ENCODE measurements at regions not wholly inside any gene's neighbourhood (a gene's known extent, or its start where the extent isn't known, plus 50 kb on each side); places are given as distances from the start of the nearest gene placed in this dataset.

- no peak overlapping the region for H3K4me3 ChIP-seq
- H3F3A ChIP-seq (ENCODE audit: insufficient read depth): peaks cover 9% of the 10 kb centered on the region
- H3K36me3 ChIP-seq (ENCODE audit: low read depth): no peaks in the 10 kb centered on the region
- no peak overlapping the region for H3K27ac ChIP-seq
- H3K9me3 ChIP-seq (ENCODE audit: low read depth): no peaks in the 10 kb centered on the region
- in situ Hi-C loops (cut with MboI): no loop called here
- TF ChIP-seq EZH2phosphoT487 (IDR thresholded peaks at IDR 0.05; ENCODE audit: insufficient read depth, low read depth): no peak
- no peak for TF ChIP-seq EZH2 (IDR thresholded peaks at IDR 0.05; ENCODE audit: insufficient read depth, poor library complexity, severe bottlenecking)
- no peak overlapping the region for H3K4me2 ChIP-seq (ENCODE audit: unreplicated experiment)
- H3K9me2 ChIP-seq (ENCODE audit: insufficient read depth): no peaks in the 10 kb centered on the region
- H3K9ac ChIP-seq: no peak overlapping the region
- WGBS, 2 experiments (ENCODE audit: low coverage in 1 of 2, low lambda C conversion rate in 2 of 2, missing lambda C conversion rate in 2 of 2): 72 to 79% methylated on average over 1 of the region's 1 CpG
- no peak overlapping the region for H2AFZ ChIP-seq
- no peaks in the 10 kb centered on the region for H4K20me1 ChIP-seq (ENCODE audit: insufficient read depth)
- H3K79me2 ChIP-seq (ENCODE audit: insufficient read depth): no peaks in the 10 kb centered on the region
- peaks cover 8% of the 10 kb centered on the region for H3K4me1 ChIP-seq (ENCODE audit: insufficient read depth)
- H3K27me3 ChIP-seq (replicated peaks; ENCODE audit: insufficient read depth): no peaks in the 10 kb centered on the region
- DNase-seq: no peak
Observed at GRCh38 chr3:176526942-176527341, 670.3 kb downstream of the TBL1XR1 start.

GRCh38 chr3:176526225-176526624, 671.1 kb downstream of the TBL1XR1 start:
- no peak for DNase-seq
- H3K27ac ChIP-seq: no peak overlapping the region
- no peaks in the 10 kb centered on the region for H3K79me2 ChIP-seq (ENCODE audit: insufficient read depth)
- H3K27me3 ChIP-seq (replicated peaks; ENCODE audit: insufficient read depth): no peaks in the 10 kb centered on the region
- no peaks in the 10 kb centered on the region for H3K9me3 ChIP-seq (ENCODE audit: low read depth)
- H3K36me3 ChIP-seq (ENCODE audit: low read depth): no peaks in the 10 kb centered on the region
- no peaks in the 10 kb centered on the region for H3K9me2 ChIP-seq (ENCODE audit: insufficient read depth)
- H3K4me1 ChIP-seq (ENCODE audit: insufficient read depth): peaks cover 15% of the 10 kb centered on the region
- no peaks in the 10 kb centered on the region for H4K20me1 ChIP-seq (ENCODE audit: insufficient read depth)
- H3K9ac ChIP-seq: no peak overlapping the region
- TF ChIP-seq EZH2phosphoT487 (IDR thresholded peaks at IDR 0.05; ENCODE audit: insufficient read depth, low read depth): no peak
- TF ChIP-seq EZH2 (IDR thresholded peaks at IDR 0.05; ENCODE audit: insufficient read depth, poor library complexity, severe bottlenecking): no peak
- H3K4me3 ChIP-seq: no peak overlapping the region
- peaks cover 16% of the 10 kb centered on the region for H3F3A ChIP-seq (ENCODE audit: insufficient read depth)
- H3K4me2 ChIP-seq (ENCODE audit: unreplicated experiment): no peak overlapping the region
- 37 to 46% methylated on average over 1 of the region's 1 CpG for WGBS, 2 experiments (ENCODE audit: low coverage in 1 of 2, low lambda C conversion rate in 2 of 2, missing lambda C conversion rate in 2 of 2)
- H2AFZ ChIP-seq: no peak overlapping the region
- in situ Hi-C loops (cut with MboI): no loop called here

DNA sequence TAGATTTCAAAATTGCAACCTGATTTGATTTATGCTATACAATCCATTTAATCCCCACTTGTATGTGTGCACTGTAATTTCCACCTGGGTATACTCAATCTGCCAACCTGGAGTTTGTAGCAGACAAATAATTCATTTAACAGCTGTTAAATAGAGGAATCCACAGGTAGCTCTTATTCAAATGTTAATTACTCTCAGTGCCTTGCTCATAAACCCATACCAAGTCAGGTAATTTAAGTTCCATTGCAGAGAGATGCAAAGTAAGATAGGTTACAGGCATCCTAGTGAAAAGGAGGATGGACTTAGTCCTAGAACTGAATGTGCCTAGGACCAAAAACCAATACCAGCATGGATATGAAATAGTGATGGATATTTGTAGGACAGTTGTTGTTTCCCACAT, 674.2 kb downstream of the TBL1XR1 start:
- H3K27ac ChIP-seq: no peak overlapping the region
- H3K79me2 ChIP-seq (ENCODE audit: insufficient read depth): no peaks in the 10 kb centered on the region
- no peaks in the 10 kb centered on the region for H3K9me3 ChIP-seq (ENCODE audit: low read depth)
- no peaks in the 10 kb centered on the region for H3K9me2 ChIP-seq (ENCODE audit: insufficient read depth)
- H3K27me3 ChIP-seq (replicated peaks; ENCODE audit: insufficient read depth): no peaks in the 10 kb centered on the region
- no peak for DNase-seq
- TF ChIP-seq EZH2 (IDR thresholded peaks at IDR 0.05; ENCODE audit: insufficient read depth, poor library complexity, severe bottlenecking) (no peak), EZH2phosphoT487 (IDR thresholded peaks at IDR 0.05; ENCODE audit: insufficient read depth, low read depth) (no peak)
- H3K4me3 ChIP-seq: no peak overlapping the region
- H4K20me1 ChIP-seq (ENCODE audit: insufficient read depth): no peaks in the 10 kb centered on the region
- in situ Hi-C loops (cut with MboI): no loop called here
- no peak overlapping the region for H3K4me2 ChIP-seq (ENCODE audit: unreplicated experiment)
- H3K36me3 ChIP-seq (ENCODE audit: low read depth): no peaks in the 10 kb centered on the region
- peaks cover 22% of the 10 kb centered on the region for H3F3A ChIP-seq (ENCODE audit: insufficient read depth)
- no peak overlapping the region for H2AFZ ChIP-seq
- no peak overlapping the region for H3K9ac ChIP-seq
- H3K4me1 ChIP-seq (ENCODE audit: insufficient read depth): peaks cover 15% of the 10 kb centered on the region

GRCh38 chr3:176522436-176522835, 674.8 kb downstream of the TBL1XR1 start:
- Histone ChIP-seq H2AFZ (no peak overlapping the region), H3K4me2 (ENCODE audit: unreplicated experiment) (no peak overlapping the region), H3K27ac (peak overlapping the region; percentile 42; the same call in 1 of the 2 replicates), H3K36me3 (ENCODE audit: low read depth) (no peaks in the 10 kb centered on the region), H3F3A (ENCODE audit: insufficient read depth) (peaks cover 22% of the 10 kb centered on the region), H3K9me3 (ENCODE audit: low read depth) (no peaks in the 10 kb centered on the region), H3K9ac (no peak overlapping the region), H3K9me2 (ENCODE audit: insufficient read depth) (no peaks in the 10 kb centered on the region), H3K27me3 (replicated peaks; ENCODE audit: insufficient read depth) (no peaks in the 10 kb centered on the region), H3K79me2 (ENCODE audit: insufficient read depth) (no peaks in the 10 kb centered on the region), H3K4me1 (ENCODE audit: insufficient read depth) (peaks cover 15% of the 10 kb centered on the region), H3K4me3 (no peak overlapping the region), H4K20me1 (ENCODE audit: insufficient read depth) (no peaks in the 10 kb centered on the region)
- no peak for DNase-seq
- in situ Hi-C loops (cut with MboI): no loop called here
- no peak for TF ChIP-seq EZH2 (IDR thresholded peaks at IDR 0.05; ENCODE audit: insufficient read depth, poor library complexity, severe bottlenecking)
- TF ChIP-seq EZH2phosphoT487 (IDR thresholded peaks at IDR 0.05; ENCODE audit: insufficient read depth, low read depth): no peak
- 58 to 59% methylated on average over 1 of the region's 1 CpG for WGBS, 2 experiments (ENCODE audit: low coverage in 1 of 2, low lambda C conversion rate in 2 of 2, missing lambda C conversion rate in 2 of 2)
